ENCODE measurements at regions not wholly inside any gene's neighbourhood (a gene's known extent, or its start where the extent isn't known, plus 50 kb on each side); places are given as distances from the start of the nearest gene placed in this dataset.

GRCh38 chr10:8499752-8500390 lies 445.4 kb downstream of the GATA3 start:
- ATAC-seq (ENCODE audit: poor library complexity), result no peak
- H3K9me3 Mint-ChIP-seq, result no peaks in the 10 kb centered on the region
- H3K4me3 ChIP-seq (ENCODE audit: low read length), result no peak overlapping the region
- no peaks in the 10 kb centered on the region for H3K36me3 ChIP-seq (ENCODE audit: insufficient read depth, low read length)
- no peaks in the 10 kb centered on the region for H3K4me1 ChIP-seq (ENCODE audit: insufficient read depth, low read length)
- H3K27ac ChIP-seq (ENCODE audit: low read depth in 1 of 2, low read length in 2 of 2), result no peak overlapping the region
- H3K27me3 ChIP-seq (ENCODE audit: control insufficient read depth in 1 of 2, insufficient read depth in 2 of 2, low read length in 2 of 2), result peaks cover 3 to 4% of the 10 kb centered on the region in 2 experiments
- TF ChIP-seq CTCF (IDR thresholded peaks at IDR 0.05), result no peak
- H3K4me1 Mint-ChIP-seq (ENCODE audit: low read depth), result no peaks in the 10 kb centered on the region
- DNase-seq, result no peak
- no peaks in the 10 kb centered on the region for H3K36me3 Mint-ChIP-seq (ENCODE audit: low read depth)
- H3K27ac Mint-ChIP-seq, result no peak overlapping the region
- ChIA-PET POLR2A (no interaction called here), CTCF (no interaction called here)
- H3K4me3 Mint-ChIP-seq, result no peak overlapping the region
- no peaks in the 10 kb centered on the region for H3K9me3 ChIP-seq (ENCODE audit: control insufficient read depth in 1 of 2, insufficient read depth in 1 of 2, low read length in 2 of 2)
- intact Hi-C loops (cut with DNase I, micrococcal nuclease), result no loop called here
- H3K27me3 Mint-ChIP-seq, result peaks cover 26% of the 10 kb centered on the region

- CTCF ChIA-PET, result no interaction called here
- peaks cover 3 to 4% of the 10 kb centered on the region in 2 experiments for H3K27me3 ChIP-seq (ENCODE audit: control insufficient read depth in 1 of 2, insufficient read depth in 2 of 2, low read length in 2 of 2)
- no peak for TF ChIP-seq CTCF (IDR thresholded peaks at IDR 0.05)
- no peaks in the 10 kb centered on the region for H3K9me3 ChIP-seq (ENCODE audit: control insufficient read depth in 1 of 2, insufficient read depth in 1 of 2, low read length in 2 of 2)
- H3K36me3 ChIP-seq (ENCODE audit: insufficient read depth, low read length), result no peaks in the 10 kb centered on the region
- POLR2A ChIA-PET, result no interaction called here
- no peak overlapping the region for H3K4me3 ChIP-seq (ENCODE audit: low read length)
- ATAC-seq (ENCODE audit: poor library complexity) (no peak), DNase-seq (no peak)
- no peaks in the 10 kb centered on the region for H3K4me1 Mint-ChIP-seq (ENCODE audit: low read depth)
- no peaks in the 10 kb centered on the region for H3K4me1 ChIP-seq (ENCODE audit: insufficient read depth, low read length)
- H3K27ac Mint-ChIP-seq, result no peak overlapping the region
- H3K27me3 Mint-ChIP-seq, result peaks cover 30% of the 10 kb centered on the region
- H3K9me3 Mint-ChIP-seq, result no peaks in the 10 kb centered on the region
- intact Hi-C loops (cut with DNase I, micrococcal nuclease), result no loop called here
- H3K4me3 Mint-ChIP-seq, result no peak overlapping the region
- no peaks in the 10 kb centered on the region for H3K36me3 Mint-ChIP-seq (ENCODE audit: low read depth)
- H3K27ac ChIP-seq (ENCODE audit: low read depth in 1 of 2, low read length in 2 of 2), result no peak overlapping the region
Observed at GRCh38 chr10:8502573-8502972, 448.1 kb downstream of the GATA3 start.

- DNase-seq (no peak), ATAC-seq (ENCODE audit: poor library complexity) (no peak)
- CTCF ChIA-PET, result no interaction called here
- Mint-ChIP-seq H3K36me3 (ENCODE audit: low read depth) (no peaks in the 10 kb centered on the region), H3K27me3 (peaks cover 22% of the 10 kb centered on the region), H3K9me3 (no peaks in the 10 kb centered on the region), H3K27ac (no peak overlapping the region), H3K4me1 (ENCODE audit: low read depth) (no peaks in the 10 kb centered on the region), H3K4me3 (no peak overlapping the region)
- no peak for TF ChIP-seq CTCF (IDR thresholded peaks at IDR 0.05)
- H3K27ac ChIP-seq (ENCODE audit: low read depth in 1 of 2, low read length in 2 of 2), result no peak overlapping the region
- POLR2A ChIA-PET, result no interaction called here
- intact Hi-C loops (cut with DNase I, micrococcal nuclease), result no loop called here
- no peaks in the 10 kb centered on the region for H3K9me3 ChIP-seq (ENCODE audit: control insufficient read depth in 1 of 2, insufficient read depth in 1 of 2, low read length in 2 of 2)
- H3K36me3 ChIP-seq (ENCODE audit: insufficient read depth, low read length), result no peaks in the 10 kb centered on the region
- H3K27me3 ChIP-seq (ENCODE audit: control insufficient read depth in 1 of 2, insufficient read depth in 2 of 2, low read length in 2 of 2), result peaks cover 3 to 10% of the 10 kb centered on the region in 2 experiments
- H3K4me3 ChIP-seq (ENCODE audit: low read length), result no peak overlapping the region
- no peaks in the 10 kb centered on the region for H3K4me1 ChIP-seq (ENCODE audit: insufficient read depth, low read length)
Observed at GRCh38 chr10:8504499-8504898, 450.0 kb downstream of the GATA3 start.

All from CD4-positive, alpha-beta T cell (primary cell).